ENCODE measurements at regions not wholly inside any gene's neighbourhood (a gene's known extent, or its start where the extent isn't known, plus 50 kb on each side); places are given as distances from the start of the nearest gene placed in this dataset.

DNA sequence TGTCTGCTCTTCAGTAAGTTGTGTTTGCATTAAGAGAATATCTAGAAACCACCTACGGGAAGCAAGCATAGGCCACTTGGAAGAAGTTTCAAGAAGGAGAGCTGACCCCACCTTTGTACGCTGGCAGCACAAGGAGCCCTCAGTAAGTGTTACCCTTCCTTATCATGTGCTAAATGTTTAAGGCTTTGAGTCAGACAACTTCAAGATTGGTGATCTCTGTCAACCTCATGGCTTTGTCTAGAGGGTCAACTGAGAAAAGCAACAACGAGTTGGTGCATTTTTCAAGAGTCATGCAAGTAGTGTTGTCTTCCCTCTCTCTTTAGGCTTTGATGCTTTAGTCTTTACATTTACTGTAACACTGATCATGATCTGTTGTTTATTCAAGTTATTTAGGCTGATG lies 53.2 kb upstream of the SPTLC3 start:
- TF ChIP-seq, protein P1, sequence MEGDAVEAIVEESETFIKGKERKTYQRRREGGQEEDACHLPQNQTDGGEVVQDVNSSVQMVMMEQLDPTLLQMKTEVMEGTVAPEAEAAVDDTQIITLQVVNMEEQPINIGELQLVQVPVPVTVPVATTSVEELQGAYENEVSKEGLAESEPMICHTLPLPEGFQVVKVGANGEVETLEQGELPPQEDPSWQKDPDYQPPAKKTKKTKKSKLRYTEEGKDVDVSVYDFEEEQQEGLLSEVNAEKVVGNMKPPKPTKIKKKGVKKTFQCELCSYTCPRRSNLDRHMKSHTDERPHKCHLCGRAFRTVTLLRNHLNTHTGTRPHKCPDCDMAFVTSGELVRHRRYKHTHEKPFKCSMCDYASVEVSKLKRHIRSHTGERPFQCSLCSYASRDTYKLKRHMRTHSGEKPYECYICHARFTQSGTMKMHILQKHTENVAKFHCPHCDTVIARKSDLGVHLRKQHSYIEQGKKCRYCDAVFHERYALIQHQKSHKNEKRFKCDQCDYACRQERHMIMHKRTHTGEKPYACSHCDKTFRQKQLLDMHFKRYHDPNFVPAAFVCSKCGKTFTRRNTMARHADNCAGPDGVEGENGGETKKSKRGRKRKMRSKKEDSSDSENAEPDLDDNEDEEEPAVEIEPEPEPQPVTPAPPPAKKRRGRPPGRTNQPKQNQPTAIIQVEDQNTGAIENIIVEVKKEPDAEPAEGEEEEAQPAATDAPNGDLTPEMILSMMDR (IDR thresholded peaks at IDR 0.05; ENCODE audit: low read length): no peak
- no peak for TF ChIP-seq EZH2 (IDR thresholded peaks at IDR 0.05; ENCODE audit: borderline replicate concordance, low read length)
